ENCODE measurements at regions not wholly inside any gene's neighbourhood (a gene's known extent, or its start where the extent isn't known, plus 50 kb on each side); places are given as distances from the start of the nearest gene placed in this dataset.

GRCh38 chr13:63288576-63288975 is 1872.9 kb upstream of the PCDH20 start:
- H3K36me3 ChIP-seq (ENCODE audit: control insufficient read depth, insufficient read depth, low read length), result no peaks in the 10 kb centered on the region
- H3K27me3 ChIP-seq (replicated peaks; ENCODE audit: control insufficient read depth, insufficient read depth, low read length), result no peaks in the 10 kb centered on the region
- DNase-seq (ENCODE audit: extremely low read depth, insufficient read length), result no peak
- no peak for TF ChIP-seq CTCF (IDR thresholded peaks at IDR 0.05; ENCODE audit: insufficient read depth, low read length, poor library complexity, severe bottlenecking)
- no peak overlapping the region for H3K4me3 ChIP-seq (replicated peaks; ENCODE audit: low read depth, low read length)

GRCh38 chr13:63287926-63288325 is 1872.3 kb upstream of the PCDH20 start:
- no peak for DNase-seq (ENCODE audit: extremely low read depth, insufficient read length)
- no peaks in the 10 kb centered on the region for H3K36me3 ChIP-seq (ENCODE audit: control insufficient read depth, insufficient read depth, low read length)
- no peaks in the 10 kb centered on the region for H3K27me3 ChIP-seq (replicated peaks; ENCODE audit: control insufficient read depth, insufficient read depth, low read length)
- TF ChIP-seq CTCF (IDR thresholded peaks at IDR 0.05; ENCODE audit: insufficient read depth, low read length, poor library complexity, severe bottlenecking), result no peak
- H3K4me3 ChIP-seq (replicated peaks; ENCODE audit: low read depth, low read length), result no peak overlapping the region

GRCh38 chr13:63285426-63285825 is 1869.8 kb upstream of the PCDH20 start:
- Histone ChIP-seq H3K27me3 (replicated peaks; ENCODE audit: control insufficient read depth, insufficient read depth, low read length) (no peaks in the 10 kb centered on the region), H3K4me3 (replicated peaks; ENCODE audit: low read depth, low read length) (no peak overlapping the region), H3K36me3 (ENCODE audit: control insufficient read depth, insufficient read depth, low read length) (no peaks in the 10 kb centered on the region)
- TF ChIP-seq CTCF (IDR thresholded peaks at IDR 0.05; ENCODE audit: insufficient read depth, low read length, poor library complexity, severe bottlenecking), result no peak
- no peak for DNase-seq (ENCODE audit: extremely low read depth, insufficient read length)

- H3K4me3 ChIP-seq (replicated peaks; ENCODE audit: low read depth, low read length), result no peak overlapping the region
- H3K27me3 ChIP-seq (replicated peaks; ENCODE audit: control insufficient read depth, insufficient read depth, low read length), result no peaks in the 10 kb centered on the region
- no peaks in the 10 kb centered on the region for H3K36me3 ChIP-seq (ENCODE audit: control insufficient read depth, insufficient read depth, low read length)
- no peak for TF ChIP-seq CTCF (IDR thresholded peaks at IDR 0.05; ENCODE audit: insufficient read depth, low read length, poor library complexity, severe bottlenecking)
- DNase-seq (ENCODE audit: extremely low read depth, insufficient read length), result no peak
These were observed 1863.5 kb upstream of the PCDH20 start for GRCh38 chr13:63279136-63279535.

GRCh38 chr13:63274772-63275171 is 1859.1 kb upstream of the PCDH20 start:
- no peak for TF ChIP-seq CTCF (IDR thresholded peaks at IDR 0.05; ENCODE audit: insufficient read depth, low read length, poor library complexity, severe bottlenecking)
- DNase-seq (ENCODE audit: extremely low read depth, insufficient read length), result no peak
- Histone ChIP-seq H3K27me3 (replicated peaks; ENCODE audit: control insufficient read depth, insufficient read depth, low read length) (no peaks in the 10 kb centered on the region), H3K36me3 (ENCODE audit: control insufficient read depth, insufficient read depth, low read length) (no peaks in the 10 kb centered on the region), H3K4me3 (replicated peaks; ENCODE audit: low read depth, low read length) (no peak overlapping the region)
